Stomach (tissue), 4 donors: ENCODE measurements at regions not wholly inside any gene's neighbourhood (a gene's known extent, or its start where the extent isn't known, plus 50 kb on each side); places are given as distances from the start of the nearest gene placed in this dataset.

Experiments
- EP300 ChIP-seq: sonication (generic); formaldehyde crosslinking; IDR thresholded peaks from one replicate; pipeline ENCODE4 v1.6.1; 2017; ENCODE audit warnings: antibody characterized with exemption
- POLR2AphosphoS5 ChIP-seq, 3 donors: sonication (generic); formaldehyde crosslinking; IDR thresholded peaks; one replicate each; pipeline ENCODE4 v1.6.1; 2016; ENCODE audit warnings: antibody characterized with exemption in 3 of 3
- TF ChIP-seq, protein P1 (sequence below), 7 experiments: fragments of 450-650 bp in 4 of 7; fragments of 200-600 bp in 3 of 7; sonication (generic) in 3 of 7; IDR thresholded peaks; one replicate each; pipeline ENCODE4 v1.5.1; 2016 to 2019; ENCODE audit warnings: antibody characterized with exemption in 7 of 7, control low read depth in 2 of 7, mild to moderate bottlenecking in 1 of 7

- TF ChIP-seq, protein P1, sequence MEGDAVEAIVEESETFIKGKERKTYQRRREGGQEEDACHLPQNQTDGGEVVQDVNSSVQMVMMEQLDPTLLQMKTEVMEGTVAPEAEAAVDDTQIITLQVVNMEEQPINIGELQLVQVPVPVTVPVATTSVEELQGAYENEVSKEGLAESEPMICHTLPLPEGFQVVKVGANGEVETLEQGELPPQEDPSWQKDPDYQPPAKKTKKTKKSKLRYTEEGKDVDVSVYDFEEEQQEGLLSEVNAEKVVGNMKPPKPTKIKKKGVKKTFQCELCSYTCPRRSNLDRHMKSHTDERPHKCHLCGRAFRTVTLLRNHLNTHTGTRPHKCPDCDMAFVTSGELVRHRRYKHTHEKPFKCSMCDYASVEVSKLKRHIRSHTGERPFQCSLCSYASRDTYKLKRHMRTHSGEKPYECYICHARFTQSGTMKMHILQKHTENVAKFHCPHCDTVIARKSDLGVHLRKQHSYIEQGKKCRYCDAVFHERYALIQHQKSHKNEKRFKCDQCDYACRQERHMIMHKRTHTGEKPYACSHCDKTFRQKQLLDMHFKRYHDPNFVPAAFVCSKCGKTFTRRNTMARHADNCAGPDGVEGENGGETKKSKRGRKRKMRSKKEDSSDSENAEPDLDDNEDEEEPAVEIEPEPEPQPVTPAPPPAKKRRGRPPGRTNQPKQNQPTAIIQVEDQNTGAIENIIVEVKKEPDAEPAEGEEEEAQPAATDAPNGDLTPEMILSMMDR (IDR thresholded peaks at IDR 0.05): no peak
- TF ChIP-seq EP300 (no peak), POLR2AphosphoS5 (IDR thresholded peaks at IDR 0.05) (no peak)
These were observed 240.6 kb upstream of the CTAGE1 start for GRCh38 chr18:22658318-22658717.
